ENCODE measurements at regions not wholly inside any gene's neighbourhood (a gene's known extent, or its start where the extent isn't known, plus 50 kb on each side); places are given as distances from the start of the nearest gene placed in this dataset.

GRCh38 chr3:187949093-187949820 is 204.0 kb upstream of the BCL6 start:
- Histone ChIP-seq H3K27me3 (ENCODE audit: control insufficient read depth, insufficient read depth, low read length) (no peaks in the 10 kb centered on the region), H3K36me3 (ENCODE audit: control insufficient read depth, insufficient read depth, low read length) (no peaks in the 10 kb centered on the region), H3K4me1 (ENCODE audit: control insufficient read depth, insufficient read depth, low read length) (peaks cover 21% of the 10 kb centered on the region), H3K4me3 (ENCODE audit: low read length) (no peak overlapping the region), H3K9me3 (replicated peaks; ENCODE audit: control insufficient read depth, low read depth, low read length) (no peaks in the 10 kb centered on the region), H3K27ac (ENCODE audit: low read length) (no peak overlapping the region)
- 64% methylated on average over 1 of the region's 4 CpGs for WGBS (ENCODE audit: insufficient coverage)
- no peak for DNase-seq

GRCh38 chr3:187950671-187951070 is 203.3 kb upstream of the LPP start:
- no peaks in the 10 kb centered on the region for H3K36me3 ChIP-seq (ENCODE audit: control insufficient read depth, insufficient read depth, low read length)
- no peak overlapping the region for H3K4me3 ChIP-seq (ENCODE audit: low read length)
- no peak for DNase-seq
- no peaks in the 10 kb centered on the region for H3K9me3 ChIP-seq (replicated peaks; ENCODE audit: control insufficient read depth, low read depth, low read length)
- H3K27me3 ChIP-seq (ENCODE audit: control insufficient read depth, insufficient read depth, low read length) = no peaks in the 10 kb centered on the region
- H3K27ac ChIP-seq (ENCODE audit: low read length) = no peak overlapping the region
- WGBS (ENCODE audit: insufficient coverage) = no CpG with 5 or more reads among the region's 4 CpGs
- H3K4me1 ChIP-seq (ENCODE audit: control insufficient read depth, insufficient read depth, low read length) = peaks cover 21% of the 10 kb centered on the region

- Histone ChIP-seq H3K4me3 (ENCODE audit: low read length) (no peak overlapping the region), H3K36me3 (ENCODE audit: control insufficient read depth, insufficient read depth, low read length) (no peaks in the 10 kb centered on the region), H3K27me3 (ENCODE audit: control insufficient read depth, insufficient read depth, low read length) (no peaks in the 10 kb centered on the region), H3K4me1 (ENCODE audit: control insufficient read depth, insufficient read depth, low read length) (peaks cover 20% of the 10 kb centered on the region), H3K9me3 (replicated peaks; ENCODE audit: control insufficient read depth, low read depth, low read length) (no peaks in the 10 kb centered on the region), H3K27ac (ENCODE audit: low read length) (no peak overlapping the region)
- no peak for DNase-seq
- WGBS (ENCODE audit: insufficient coverage) = 36% methylated on average over 1 of the region's 1 CpG
Measured at GRCh38 chr3:187951452-187952190, 202.3 kb upstream of the LPP start.

GRCh38 chr3:187952849-187953248 is 201.1 kb upstream of the LPP start:
- Histone ChIP-seq H3K27ac (ENCODE audit: low read length) (no peak overlapping the region), H3K27me3 (ENCODE audit: control insufficient read depth, insufficient read depth, low read length) (no peaks in the 10 kb centered on the region), H3K4me1 (ENCODE audit: control insufficient read depth, insufficient read depth, low read length) (peaks cover 17% of the 10 kb centered on the region), H3K36me3 (ENCODE audit: control insufficient read depth, insufficient read depth, low read length) (no peaks in the 10 kb centered on the region), H3K9me3 (replicated peaks; ENCODE audit: control insufficient read depth, low read depth, low read length) (no peaks in the 10 kb centered on the region), H3K4me3 (ENCODE audit: low read length) (no peak overlapping the region)
- DNase-seq = no peak
- WGBS (ENCODE audit: insufficient coverage) = 85% methylated on average over 3 of the region's 4 CpGs

GRCh38 chr3:187954516-187954872 is 199.5 kb upstream of the LPP start:
- DNase-seq = no peak
- Histone ChIP-seq H3K9me3 (replicated peaks; ENCODE audit: control insufficient read depth, low read depth, low read length) (no peaks in the 10 kb centered on the region), H3K36me3 (ENCODE audit: control insufficient read depth, insufficient read depth, low read length) (no peaks in the 10 kb centered on the region), H3K4me1 (ENCODE audit: control insufficient read depth, insufficient read depth, low read length) (peaks cover 14% of the 10 kb centered on the region), H3K4me3 (ENCODE audit: low read length) (no peak overlapping the region), H3K27me3 (ENCODE audit: control insufficient read depth, insufficient read depth, low read length) (no peaks in the 10 kb centered on the region), H3K27ac (ENCODE audit: low read length) (no peak overlapping the region)
- no CpG with 5 or more reads among the region's 2 CpGs for WGBS (ENCODE audit: insufficient coverage)

- Histone ChIP-seq H3K36me3 (ENCODE audit: control insufficient read depth, insufficient read depth, low read length) (no peaks in the 10 kb centered on the region), H3K27me3 (ENCODE audit: control insufficient read depth, insufficient read depth, low read length) (no peaks in the 10 kb centered on the region), H3K27ac (ENCODE audit: low read length) (no peak overlapping the region), H3K4me3 (ENCODE audit: low read length) (no peak overlapping the region), H3K4me1 (ENCODE audit: control insufficient read depth, insufficient read depth, low read length) (peaks cover 14% of the 10 kb centered on the region), H3K9me3 (replicated peaks; ENCODE audit: control insufficient read depth, low read depth, low read length) (no peaks in the 10 kb centered on the region)
- no peak for DNase-seq
- WGBS (ENCODE audit: insufficient coverage) = 92% methylated on average over 2 of the region's 4 CpGs
Measured at GRCh38 chr3:187954873-187955586, 198.9 kb upstream of the LPP start.

GRCh38 chr3:187955587-187955952 is 198.4 kb upstream of the LPP start:
- Histone ChIP-seq H3K36me3 (ENCODE audit: control insufficient read depth, insufficient read depth, low read length) (no peaks in the 10 kb centered on the region), H3K9me3 (replicated peaks; ENCODE audit: control insufficient read depth, low read depth, low read length) (no peaks in the 10 kb centered on the region), H3K27me3 (ENCODE audit: control insufficient read depth, insufficient read depth, low read length) (no peaks in the 10 kb centered on the region), H3K4me1 (ENCODE audit: control insufficient read depth, insufficient read depth, low read length) (peaks cover 14% of the 10 kb centered on the region), H3K27ac (ENCODE audit: low read length) (no peak overlapping the region), H3K4me3 (ENCODE audit: low read length) (no peak overlapping the region)
- no peak for DNase-seq

GRCh38 chr3:187957165-187957581 is 196.8 kb upstream of the LPP start:
- no peaks in the 10 kb centered on the region for H3K9me3 ChIP-seq (replicated peaks; ENCODE audit: control insufficient read depth, low read depth, low read length)
- peaks cover 14% of the 10 kb centered on the region for H3K4me1 ChIP-seq (ENCODE audit: control insufficient read depth, insufficient read depth, low read length)
- H3K27me3 ChIP-seq (ENCODE audit: control insufficient read depth, insufficient read depth, low read length) = no peaks in the 10 kb centered on the region
- 100% methylated on average over 2 of the region's 5 CpGs for WGBS (ENCODE audit: insufficient coverage)
- no peaks in the 10 kb centered on the region for H3K36me3 ChIP-seq (ENCODE audit: control insufficient read depth, insufficient read depth, low read length)
- peak; percentile 25 for DNase-seq
- H3K4me3 ChIP-seq (ENCODE audit: low read length) = no peak overlapping the region
- peak overlapping the region; percentile 70 for H3K27ac ChIP-seq (ENCODE audit: low read length)

- DNase-seq = peak; percentile 59
- no peaks in the 10 kb centered on the region for H3K27me3 ChIP-seq (ENCODE audit: control insufficient read depth, insufficient read depth, low read length)
- peaks cover 14% of the 10 kb centered on the region for H3K4me1 ChIP-seq (ENCODE audit: control insufficient read depth, insufficient read depth, low read length)
- no peaks in the 10 kb centered on the region for H3K36me3 ChIP-seq (ENCODE audit: control insufficient read depth, insufficient read depth, low read length)
- H3K9me3 ChIP-seq (replicated peaks; ENCODE audit: control insufficient read depth, low read depth, low read length) = no peaks in the 10 kb centered on the region
- H3K27ac ChIP-seq (ENCODE audit: low read length) = peak overlapping the region; percentile 16
- no peak overlapping the region for H3K4me3 ChIP-seq (ENCODE audit: low read length)
Measured at GRCh38 chr3:187957582-187957981, 196.4 kb upstream of the LPP start.

GRCh38 chr3:187958432-187959003 is 195.4 kb upstream of the LPP start:
- WGBS (ENCODE audit: insufficient coverage) = 86% methylated on average over 10 of the region's 12 CpGs
- peak overlapping the region; percentile 29 for H3K27ac ChIP-seq (ENCODE audit: low read length)
- H3K36me3 ChIP-seq (ENCODE audit: control insufficient read depth, insufficient read depth, low read length) = no peaks in the 10 kb centered on the region
- no peak overlapping the region for H3K4me3 ChIP-seq (ENCODE audit: low read length)
- no peaks in the 10 kb centered on the region for H3K27me3 ChIP-seq (ENCODE audit: control insufficient read depth, insufficient read depth, low read length)
- peaks cover 16% of the 10 kb centered on the region for H3K4me1 ChIP-seq (ENCODE audit: control insufficient read depth, insufficient read depth, low read length)
- H3K9me3 ChIP-seq (replicated peaks; ENCODE audit: control insufficient read depth, low read depth, low read length) = no peaks in the 10 kb centered on the region
- no peak for DNase-seq

All from muscle of leg (tissue), 3 donors.